ENCODE measurements at regions not wholly inside any gene's neighbourhood (a gene's known extent, or its start where the extent isn't known, plus 50 kb on each side); places are given as distances from the start of the nearest gene placed in this dataset.

DNA sequence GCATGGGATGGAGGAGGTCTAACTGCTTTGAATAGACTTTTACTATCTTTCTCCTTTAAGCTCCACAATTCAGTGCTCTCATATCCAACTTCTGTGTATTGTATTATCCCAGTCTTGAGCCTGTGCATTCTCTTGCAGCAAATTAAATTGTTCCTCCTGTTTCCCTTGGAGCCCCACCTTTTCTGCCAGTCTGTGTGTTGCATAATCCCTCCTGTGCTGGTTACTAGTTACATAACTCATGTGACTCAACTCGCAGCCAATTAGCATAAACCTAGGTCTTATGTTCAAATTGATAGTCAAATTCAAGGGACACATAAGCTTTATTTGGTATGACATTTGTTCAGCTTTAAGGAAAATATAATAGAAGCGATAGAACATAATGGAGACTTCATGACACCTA, 1863.5 kb downstream of the MRPL39 start:
- Histone ChIP-seq H3K9me3 (no peaks in the 10 kb centered on the region), H3K36me3 (ENCODE audit: insufficient read depth in 1 of 2, low read depth in 1 of 2) (no peaks in the 10 kb centered on the region), H3K4me3 (no peak overlapping the region), H3K27ac (no peak overlapping the region), H3K27me3 (ENCODE audit: insufficient read depth in 3 of 3, low read length in 2 of 3) (no peaks in the 10 kb centered on the region), H3K4me1 (no peaks in the 10 kb centered on the region)
- TF ChIP-seq, protein P1, sequence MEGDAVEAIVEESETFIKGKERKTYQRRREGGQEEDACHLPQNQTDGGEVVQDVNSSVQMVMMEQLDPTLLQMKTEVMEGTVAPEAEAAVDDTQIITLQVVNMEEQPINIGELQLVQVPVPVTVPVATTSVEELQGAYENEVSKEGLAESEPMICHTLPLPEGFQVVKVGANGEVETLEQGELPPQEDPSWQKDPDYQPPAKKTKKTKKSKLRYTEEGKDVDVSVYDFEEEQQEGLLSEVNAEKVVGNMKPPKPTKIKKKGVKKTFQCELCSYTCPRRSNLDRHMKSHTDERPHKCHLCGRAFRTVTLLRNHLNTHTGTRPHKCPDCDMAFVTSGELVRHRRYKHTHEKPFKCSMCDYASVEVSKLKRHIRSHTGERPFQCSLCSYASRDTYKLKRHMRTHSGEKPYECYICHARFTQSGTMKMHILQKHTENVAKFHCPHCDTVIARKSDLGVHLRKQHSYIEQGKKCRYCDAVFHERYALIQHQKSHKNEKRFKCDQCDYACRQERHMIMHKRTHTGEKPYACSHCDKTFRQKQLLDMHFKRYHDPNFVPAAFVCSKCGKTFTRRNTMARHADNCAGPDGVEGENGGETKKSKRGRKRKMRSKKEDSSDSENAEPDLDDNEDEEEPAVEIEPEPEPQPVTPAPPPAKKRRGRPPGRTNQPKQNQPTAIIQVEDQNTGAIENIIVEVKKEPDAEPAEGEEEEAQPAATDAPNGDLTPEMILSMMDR (IDR thresholded peaks at IDR 0.05): no peak
- 81 to 84% (median 83%) methylated on average over 2 of the region's 2 CpGs for WGBS, 3 donors
- intact Hi-C loops (cut with DNase I): no loop called here
- DNase-seq: no peak
- no peak for ATAC-seq

DNA sequence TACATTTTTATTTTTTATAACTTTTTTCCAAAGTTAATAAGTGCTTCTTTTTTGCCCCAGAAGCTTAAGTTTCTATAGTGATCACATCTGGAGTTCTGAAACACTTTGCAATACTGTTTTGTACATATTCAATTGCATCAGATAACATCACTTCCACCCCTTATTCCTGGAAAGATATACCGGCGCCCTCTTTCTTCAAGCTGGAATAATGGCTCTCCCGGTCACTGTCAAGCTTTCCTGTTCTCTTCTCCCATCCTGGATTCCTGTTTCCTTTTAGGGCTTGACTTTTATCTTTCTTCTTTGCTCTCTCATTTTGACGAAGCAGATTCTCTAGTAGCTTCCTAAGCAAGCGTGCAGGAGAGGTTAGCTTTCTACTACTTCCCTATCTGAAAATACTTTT, 1866.8 kb downstream of the MRPL39 start:
- H3K9me3 ChIP-seq: no peaks in the 10 kb centered on the region
- no peaks in the 10 kb centered on the region for H3K4me1 ChIP-seq
- H3K27me3 ChIP-seq (ENCODE audit: insufficient read depth in 3 of 3, low read length in 2 of 3): no peaks in the 10 kb centered on the region
- intact Hi-C loops (cut with DNase I): no loop called here
- no peak for DNase-seq
- no peak overlapping the region for H3K27ac ChIP-seq
- H3K36me3 ChIP-seq (ENCODE audit: insufficient read depth in 1 of 2, low read depth in 1 of 2): no peaks in the 10 kb centered on the region
- no peak for ATAC-seq
- TF ChIP-seq, protein P1 (IDR thresholded peaks at IDR 0.05): no peak
- H3K4me3 ChIP-seq: no peak overlapping the region
- WGBS, 3 donors: 65 to 68% (median 66%) methylated on average over 5 of the region's 5 CpGs

DNA sequence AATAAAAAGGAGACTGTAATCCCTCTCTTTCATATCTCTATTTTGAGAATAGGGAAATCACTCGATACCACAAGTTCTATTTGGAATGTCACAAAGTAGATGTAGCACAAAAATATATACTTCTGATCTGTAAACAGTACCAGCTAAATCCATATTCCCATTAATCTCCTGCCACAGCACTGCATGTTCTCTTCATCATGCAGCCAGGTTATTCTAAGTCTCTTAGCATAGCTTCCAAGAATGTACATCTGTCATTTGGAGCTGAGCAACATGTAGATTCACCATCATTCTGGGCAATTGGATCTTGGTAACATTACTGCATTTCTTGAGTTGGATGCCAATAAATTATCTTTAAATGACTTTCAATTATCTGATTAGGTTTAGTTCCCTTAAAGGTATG, 1874.5 kb downstream of the MRPL39 start:
- intact Hi-C loops (cut with DNase I): no loop called here
- DNase-seq (no peak), ATAC-seq (no peak)
- H3K27ac ChIP-seq: no peak overlapping the region
- no peaks in the 10 kb centered on the region for H3K4me1 ChIP-seq
- TF ChIP-seq, protein P1 (IDR thresholded peaks at IDR 0.05): no peak
- H3K4me3 ChIP-seq: no peak overlapping the region
- H3K27me3 ChIP-seq (ENCODE audit: insufficient read depth in 3 of 3, low read length in 2 of 3): no peaks in the 10 kb centered on the region
- 72 to 86% (median 79%) methylated on average over 1 of the region's 1 CpG for WGBS, 3 donors
- H3K9me3 ChIP-seq: no peaks in the 10 kb centered on the region
- H3K36me3 ChIP-seq (ENCODE audit: insufficient read depth in 1 of 2, low read depth in 1 of 2): no peaks in the 10 kb centered on the region

DNA sequence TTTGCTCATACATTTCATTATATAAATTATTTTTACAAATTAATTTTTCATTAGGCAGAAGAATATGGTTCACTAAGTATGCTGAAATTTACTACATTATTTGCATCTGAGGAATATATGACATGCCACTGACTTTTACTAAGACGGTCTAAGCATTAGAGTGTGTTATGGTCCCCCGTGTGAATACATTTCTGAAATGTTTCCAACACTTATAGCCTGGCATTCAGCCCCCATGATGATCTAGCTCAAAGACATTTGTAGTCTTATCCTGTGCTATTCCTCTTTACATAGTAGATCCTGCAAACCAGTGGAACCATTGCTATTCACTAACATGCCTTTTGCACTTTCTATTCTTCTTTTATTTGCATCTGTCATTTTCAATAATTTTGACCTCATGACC, 1878.0 kb downstream of the MRPL39 start:
- ATAC-seq (no peak), DNase-seq (no peak)
- 44 to 48% (median 46%) methylated on average over 2 of the region's 2 CpGs for WGBS, 3 donors
- Histone ChIP-seq H3K36me3 (ENCODE audit: insufficient read depth in 1 of 2, low read depth in 1 of 2) (no peaks in the 10 kb centered on the region), H3K4me1 (no peaks in the 10 kb centered on the region), H3K9me3 (no peaks in the 10 kb centered on the region), H3K27me3 (ENCODE audit: insufficient read depth in 3 of 3, low read length in 2 of 3) (no peaks in the 10 kb centered on the region), H3K27ac (no peak overlapping the region), H3K4me3 (no peak overlapping the region)
- intact Hi-C loops (cut with DNase I): no loop called here
- TF ChIP-seq, protein P1 (IDR thresholded peaks at IDR 0.05): no peak

DNA sequence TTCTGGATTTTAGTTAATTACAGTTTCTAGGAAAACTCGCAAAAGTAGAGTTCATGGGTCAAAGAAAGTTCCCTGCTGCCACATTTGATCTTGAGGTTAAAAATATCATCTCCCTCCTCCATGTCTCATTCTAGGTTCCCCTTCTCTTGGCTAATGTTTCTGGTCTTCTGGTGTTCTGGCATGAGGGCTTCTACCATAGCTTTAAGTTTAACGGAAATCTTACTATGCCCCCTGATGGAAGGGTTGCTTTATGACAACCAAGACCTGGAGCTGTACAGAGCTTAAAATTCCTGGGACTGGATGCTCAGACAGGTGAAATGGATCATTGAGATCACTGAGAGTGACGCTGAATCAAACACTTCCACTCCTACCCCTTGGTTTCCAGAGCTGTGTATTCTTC, 1881.7 kb downstream of the MRPL39 start:
- ATAC-seq: no peak
- H3K4me1 ChIP-seq: no peaks in the 10 kb centered on the region
- TF ChIP-seq, protein P1 (IDR thresholded peaks at IDR 0.05): no peak
- H3K36me3 ChIP-seq (ENCODE audit: insufficient read depth in 1 of 2, low read depth in 1 of 2): no peaks in the 10 kb centered on the region
- no peak overlapping the region for H3K4me3 ChIP-seq
- no peak overlapping the region for H3K27ac ChIP-seq
- H3K27me3 ChIP-seq (ENCODE audit: insufficient read depth in 3 of 3, low read length in 2 of 3): no peaks in the 10 kb centered on the region
- DNase-seq: no peak
- H3K9me3 ChIP-seq: no peaks in the 10 kb centered on the region
- intact Hi-C loops (cut with DNase I): no loop called here
- 78 to 83% (median 82%) methylated on average over 3 of the region's 3 CpGs for WGBS, 3 donors

Measured in psoas muscle (tissue), 7 donors.